Head of caudate nucleus (tissue), 42 donors: ENCODE measurements at regions not wholly inside any gene's neighbourhood (a gene's known extent, or its start where the extent isn't known, plus 50 kb on each side); places are given as distances from the start of the nearest gene placed in this dataset.

Experiments
- DNase-seq, 42 donors: peaks; one replicate each; pipeline versions ENCODE4 v3.0.0 to v3.0.0-alpha.2; 2020 to 2021; ENCODE audit warnings: mixed read lengths in 7 of 42
- intact Hi-C: fragments of 100-400 bp; cut with DNase I; formaldehyde crosslinking; loops from one replicate; pipeline ENCODE4 v1.15.0; 2022

DNA sequence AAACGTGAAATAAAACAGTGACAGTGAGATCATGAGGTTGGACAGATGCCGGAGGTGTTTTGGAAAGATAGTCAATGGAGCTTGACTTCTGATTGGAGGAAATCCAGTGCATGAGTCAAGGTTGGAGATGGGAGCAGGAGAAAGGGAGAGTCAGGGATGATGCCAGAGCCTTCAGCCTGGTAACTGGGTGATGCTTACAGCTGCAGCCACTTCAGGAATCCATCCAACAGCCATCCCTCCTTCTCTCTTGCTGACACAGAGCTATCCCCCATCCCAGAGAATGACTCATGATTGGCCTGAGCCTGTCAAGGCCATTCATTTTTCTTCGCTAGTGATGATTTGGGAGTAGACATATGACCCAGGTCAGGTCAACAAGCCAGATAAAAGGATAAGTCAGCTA, 112.8 kb downstream of the SAMD5 start:
- DNase-seq: no peak
- intact Hi-C loops: no loop called here

GRCh38 chr6:147621961-147622360, 113.5 kb downstream of the SAMD5 start:
- intact Hi-C loops: no loop called here
- DNase-seq: no peak

DNA sequence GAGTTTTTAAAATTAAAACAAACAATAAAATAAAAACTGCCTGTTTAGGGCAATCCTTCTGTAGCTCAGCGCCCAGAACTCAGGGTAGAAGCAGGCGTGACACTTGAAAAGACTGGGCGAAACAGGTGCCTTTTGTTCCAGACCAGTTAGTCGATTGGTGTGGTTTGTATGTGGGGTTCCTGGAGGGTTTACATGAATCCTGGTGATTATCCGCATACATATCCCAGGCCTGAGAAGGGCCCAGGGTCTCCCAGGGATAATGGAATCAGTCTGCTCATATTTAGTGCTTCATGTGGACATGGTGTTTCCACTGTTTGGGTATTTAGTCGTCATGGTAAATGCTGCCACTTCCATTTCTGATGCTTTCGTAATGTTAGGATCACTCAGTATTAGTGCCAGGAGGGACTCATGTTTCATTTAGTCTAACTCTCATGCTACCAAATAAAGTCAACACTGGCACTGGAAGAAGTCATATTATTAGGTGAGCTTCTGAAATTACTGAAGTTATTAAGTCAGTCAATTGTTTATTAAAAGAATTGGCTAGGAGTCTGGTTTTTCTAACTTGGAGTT, 116.5 kb downstream of the SAMD5 start:
- intact Hi-C loops: no loop called here
- no peak for DNase-seq

GRCh38 chr6:147625946-147626345, 117.5 kb downstream of the SAMD5 start:
- intact Hi-C loops: no loop called here
- DNase-seq: no peak

DNA sequence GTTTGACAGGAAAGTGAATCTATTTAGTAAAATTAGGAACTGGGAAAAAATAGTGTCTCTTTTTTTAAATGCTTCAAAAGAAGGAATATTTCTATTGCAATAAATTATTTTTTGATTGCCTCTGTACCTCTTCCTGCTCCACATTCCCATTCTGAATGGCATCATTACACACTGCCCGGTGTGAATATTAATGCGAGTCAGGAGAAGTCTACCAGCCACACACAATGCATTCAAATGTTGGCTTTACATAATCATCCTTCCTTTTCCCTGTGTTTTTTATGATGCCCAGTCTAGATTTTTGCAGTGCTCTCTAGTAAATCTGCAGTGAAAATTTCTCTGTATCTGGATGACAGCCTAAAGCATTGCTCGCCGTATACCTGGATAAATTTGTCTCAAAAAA, 118.9 kb downstream of the SAMD5 start:
- DNase-seq: peak in 2 of 42 donors; percentile 10 to 36
- intact Hi-C loops: no loop called here

DNA sequence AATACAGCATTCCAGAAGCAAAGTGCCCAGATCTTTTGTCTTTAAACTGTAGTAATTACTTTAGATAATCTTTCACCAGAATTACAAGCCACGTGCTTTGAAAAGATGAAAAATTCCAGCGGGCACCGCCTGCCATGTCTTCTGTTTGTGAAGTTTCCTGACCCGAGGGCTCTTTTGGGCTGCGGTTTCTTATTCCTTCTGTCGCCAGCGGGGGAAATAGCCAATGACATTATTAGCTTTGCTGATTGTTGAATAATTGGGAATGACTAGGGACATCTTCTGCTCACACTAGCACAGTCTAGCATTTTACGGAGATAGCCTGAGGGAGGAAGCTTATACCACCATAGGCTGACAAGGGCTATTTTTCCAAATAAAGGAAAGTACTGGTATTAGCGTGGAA, 124.7 kb downstream of the SAMD5 start:
- no peak for DNase-seq
- intact Hi-C loops: no loop called here

- DNase-seq: no peak
- intact Hi-C loops: no loop called here
Observed at GRCh38 chr6:147637620-147638195, 129.2 kb downstream of the SAMD5 start.

- intact Hi-C loops: no loop called here
- no peak for DNase-seq
Observed at GRCh38 chr6:147639279-147639678, 130.8 kb downstream of the SAMD5 start.

DNA sequence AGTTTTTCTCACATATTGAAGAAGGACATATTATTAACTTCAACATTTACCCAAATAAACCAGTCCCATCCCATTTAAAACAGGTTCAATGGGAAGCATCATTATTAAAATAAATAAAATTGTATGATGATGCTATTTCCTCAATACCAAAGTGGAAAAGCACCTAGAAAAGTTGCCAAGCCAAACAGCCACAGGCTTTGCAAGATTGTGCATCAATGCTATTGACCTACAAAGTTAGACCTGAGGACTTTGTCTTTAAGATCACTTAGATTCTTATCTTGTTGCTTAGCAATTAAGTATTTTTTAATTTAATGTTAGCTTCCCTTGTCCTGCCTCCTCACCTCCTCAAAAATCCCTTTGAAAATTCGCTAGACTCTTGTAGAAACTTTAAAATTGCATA, 132.1 kb downstream of the SAMD5 start:
- DNase-seq: no peak
- intact Hi-C loops: no loop called here

DNA sequence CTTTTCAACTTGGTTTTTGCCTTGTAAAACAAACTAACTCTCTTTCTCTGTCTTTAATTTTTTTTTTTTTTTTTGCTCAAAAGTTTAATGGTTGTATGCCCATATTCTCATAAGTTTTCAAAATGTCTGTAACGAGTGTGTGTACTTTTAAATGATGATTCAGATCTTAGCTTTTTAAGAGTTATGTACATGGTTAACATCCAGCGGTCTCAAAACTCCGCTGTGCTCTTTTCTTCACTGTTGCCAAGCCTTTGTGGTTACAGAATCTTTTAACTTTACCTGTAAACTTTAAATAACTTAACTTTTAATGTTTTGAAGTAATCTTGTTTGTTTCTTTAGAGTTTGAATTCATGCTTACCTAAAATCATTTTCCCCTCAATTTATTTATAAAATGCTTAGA, 133.0 kb downstream of the SAMD5 start:
- DNase-seq: no peak
- intact Hi-C loops: no loop called here

DNA sequence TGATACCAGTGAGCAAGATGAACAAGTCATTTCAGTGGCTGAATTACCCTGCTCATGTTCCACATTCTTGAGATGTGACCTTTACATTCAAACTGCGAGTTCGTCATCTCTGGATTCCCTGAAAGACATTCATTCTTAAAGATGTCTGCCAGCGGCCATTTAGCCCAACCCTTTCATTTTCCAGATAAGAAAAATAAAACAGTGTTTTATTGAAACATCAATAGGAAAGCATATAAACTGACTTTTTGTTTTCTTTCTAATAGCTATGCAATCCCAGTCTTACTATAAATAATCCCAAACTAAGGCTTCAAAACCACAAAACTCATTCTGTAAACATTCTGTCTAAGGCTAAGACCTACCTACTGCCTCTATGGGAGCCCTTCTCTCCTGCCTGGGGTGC, 134.0 kb downstream of the SAMD5 start:
- intact Hi-C loops: no loop called here
- no peak for DNase-seq

DNA sequence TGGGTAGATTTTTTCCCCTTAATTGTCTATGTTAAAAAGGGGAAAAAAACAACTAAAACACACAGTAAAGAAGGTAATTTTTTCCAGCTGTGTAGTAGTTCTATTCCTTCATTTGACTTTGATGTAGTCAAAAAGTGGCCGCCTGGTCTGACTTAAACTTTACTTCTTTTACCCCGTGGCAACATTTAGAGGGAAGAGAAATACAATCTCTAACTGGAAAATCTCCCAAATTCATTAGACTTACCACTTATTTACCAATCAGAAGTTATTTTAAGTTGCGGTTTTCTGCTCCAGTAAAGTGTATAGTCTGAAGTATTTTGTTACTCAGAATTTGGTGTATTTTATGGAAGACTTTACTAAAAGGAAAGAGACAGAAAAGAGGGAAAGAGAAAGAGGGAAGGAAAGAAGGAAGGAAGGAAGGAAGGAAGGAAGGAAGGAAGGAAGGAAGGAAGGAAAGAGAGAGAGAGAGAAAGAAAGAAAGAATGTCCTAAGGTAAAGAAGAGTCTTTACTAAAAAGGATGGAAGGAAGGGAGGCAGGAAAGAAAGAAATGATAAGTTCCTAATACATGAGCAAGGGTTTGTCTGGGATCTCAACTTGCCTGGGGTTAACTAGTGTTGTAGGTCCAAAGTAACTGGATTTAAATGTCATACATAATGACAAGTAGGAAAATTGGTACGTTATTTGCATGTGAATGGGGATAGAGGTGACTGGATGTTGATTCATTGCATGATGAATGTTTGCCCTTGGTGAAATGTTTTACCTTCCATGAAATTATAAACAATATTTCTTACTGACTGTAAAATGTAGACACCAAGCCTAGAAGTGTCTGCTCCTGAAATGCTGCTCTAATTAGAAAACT, 135.1 kb downstream of the SAMD5 start:
- DNase-seq: no peak
- intact Hi-C loops: no loop called here

DNA sequence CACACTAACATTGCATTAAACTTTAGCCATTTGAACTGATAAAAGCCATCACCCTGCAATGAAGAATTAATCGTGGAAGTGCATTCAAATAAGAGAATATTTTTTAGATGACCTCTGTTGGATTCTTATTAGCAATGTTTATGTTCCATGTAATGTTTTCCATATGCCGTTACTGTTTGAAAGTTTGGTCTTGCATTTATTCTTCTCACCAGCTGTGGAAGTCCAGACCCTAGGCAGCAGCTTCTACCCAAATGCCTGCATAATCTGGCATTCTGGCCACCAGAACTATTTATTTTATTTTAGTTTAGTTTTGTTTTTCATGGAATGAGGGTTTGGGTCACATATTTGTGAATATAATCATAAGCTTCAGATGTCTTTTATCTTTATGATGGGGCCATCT, 140.4 kb downstream of the SAMD5 start:
- intact Hi-C loops: no loop called here
- no peak for DNase-seq

- peak in 1 of 42 donors; percentile 16 for DNase-seq
- intact Hi-C loops: no loop called here
Observed at GRCh38 chr6:147651249-147652063, 143.0 kb downstream of the SAMD5 start.

DNA sequence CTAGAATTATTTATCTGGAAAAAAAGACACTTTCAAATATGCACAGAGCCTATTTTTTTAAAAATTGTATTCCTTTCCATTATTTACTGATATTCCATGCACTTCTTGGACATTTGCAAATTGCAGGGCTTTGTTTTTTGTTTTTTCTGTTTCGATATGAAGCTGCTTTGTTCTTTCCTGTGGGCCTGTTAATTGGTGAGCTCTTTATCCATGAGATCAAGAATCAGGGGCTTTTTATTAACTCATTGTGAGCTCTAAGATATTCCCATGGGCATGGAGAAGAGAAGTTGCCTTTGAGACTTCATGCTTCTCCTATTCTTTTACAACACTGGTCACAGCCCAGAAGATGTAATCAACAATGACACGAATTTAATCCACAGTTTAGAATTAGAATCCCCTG, 145.1 kb downstream of the SAMD5 start:
- no peak for DNase-seq
- intact Hi-C loops: no loop called here

- intact Hi-C loops: no loop called here
- no peak for DNase-seq
Observed at GRCh38 chr6:147654103-147654845, 145.8 kb downstream of the SAMD5 start.

- DNase-seq: no peak
- intact Hi-C loops: no loop called here
Observed at GRCh38 chr6:147660334-147661311, 152.1 kb downstream of the SAMD5 start.

- intact Hi-C loops: no loop called here
- DNase-seq: no peak
Observed at GRCh38 chr6:147662646-147663045, 154.2 kb downstream of the SAMD5 start.
